Anterior cingulate cortex (tissue), 58 donors: ENCODE measurements at regions not wholly inside any gene's neighbourhood (a gene's known extent, or its start where the extent isn't known, plus 50 kb on each side); places are given as distances from the start of the nearest gene placed in this dataset.
A peak's percentile ranks its signal among the peaks of the same experiment; 100 is the strongest.
"Not testable (repeated sequence)": the region's sequence is repeated elsewhere in the genome, so short reads cannot be mapped to it uniquely, and the experiment has no call there.

Experiments used
- DNase-seq, 58 donors: peaks; one replicate each; lab custom pipeline; 2025; lab: John Stamatoyannopoulos, UW

DNA sequence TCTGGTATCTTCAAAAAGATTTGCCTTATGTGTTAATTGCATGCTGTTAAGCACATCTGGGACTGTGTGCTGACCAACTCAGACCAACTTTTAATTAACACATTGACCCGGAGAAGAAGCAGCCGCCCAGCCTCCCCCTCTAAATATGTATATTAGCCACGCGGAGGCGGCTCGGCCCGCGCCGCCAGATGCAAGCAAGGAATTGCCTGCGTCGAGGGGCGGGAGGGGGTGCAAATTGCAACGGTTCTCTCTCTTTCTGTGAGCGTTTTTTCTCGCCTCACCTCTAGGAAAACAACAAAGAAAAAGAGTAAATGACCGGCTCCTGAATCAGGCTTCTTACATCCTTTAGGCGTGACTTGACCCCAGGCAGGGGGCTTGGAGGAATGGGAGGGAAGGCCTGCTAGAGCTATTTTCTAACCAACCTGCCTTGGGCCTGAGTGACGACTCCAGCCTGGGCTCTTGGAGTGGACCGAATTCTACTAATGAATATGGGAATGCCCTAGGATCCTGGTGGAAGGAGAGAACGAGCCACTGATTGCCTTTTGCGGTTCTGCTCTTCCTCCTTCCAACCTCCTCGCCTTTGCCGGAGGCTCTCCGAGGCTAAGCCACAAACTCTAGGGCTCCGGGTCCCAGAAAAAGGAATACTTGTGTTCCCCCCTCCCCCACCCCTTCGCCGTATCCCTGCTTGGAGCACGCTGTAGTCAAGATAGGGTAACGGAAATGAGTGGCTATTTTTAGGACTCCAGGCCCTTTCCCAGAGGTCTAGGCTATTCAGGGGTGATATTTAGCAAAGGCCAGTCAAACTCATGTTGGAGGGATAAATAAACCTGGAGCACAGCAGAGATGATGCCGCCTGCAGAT, 417.0 kb upstream of the ESRRG start:
- no peak for DNase-seq

DNA sequence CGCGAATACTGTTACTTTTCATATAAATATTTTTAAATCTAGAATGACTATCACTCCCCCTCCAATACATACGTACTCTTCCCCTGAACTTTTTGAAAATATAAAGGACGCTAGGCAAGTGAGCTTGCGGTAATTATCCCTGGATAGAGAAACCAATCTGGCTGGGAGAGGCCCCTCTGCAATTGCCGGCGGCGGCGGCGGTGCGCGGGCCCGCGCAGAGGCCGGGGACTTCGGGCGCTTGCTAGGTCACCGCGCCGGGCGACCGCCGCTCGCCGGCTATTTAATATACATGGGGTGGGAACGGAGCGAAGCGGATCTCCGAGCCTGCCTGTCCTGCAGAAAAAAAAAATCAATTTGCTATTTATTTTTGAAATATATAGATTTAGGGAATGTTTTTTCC, 416.3 kb upstream of the ESRRG start:
- peak in 1 of 58 donors; percentile 3 for DNase-seq

DNA sequence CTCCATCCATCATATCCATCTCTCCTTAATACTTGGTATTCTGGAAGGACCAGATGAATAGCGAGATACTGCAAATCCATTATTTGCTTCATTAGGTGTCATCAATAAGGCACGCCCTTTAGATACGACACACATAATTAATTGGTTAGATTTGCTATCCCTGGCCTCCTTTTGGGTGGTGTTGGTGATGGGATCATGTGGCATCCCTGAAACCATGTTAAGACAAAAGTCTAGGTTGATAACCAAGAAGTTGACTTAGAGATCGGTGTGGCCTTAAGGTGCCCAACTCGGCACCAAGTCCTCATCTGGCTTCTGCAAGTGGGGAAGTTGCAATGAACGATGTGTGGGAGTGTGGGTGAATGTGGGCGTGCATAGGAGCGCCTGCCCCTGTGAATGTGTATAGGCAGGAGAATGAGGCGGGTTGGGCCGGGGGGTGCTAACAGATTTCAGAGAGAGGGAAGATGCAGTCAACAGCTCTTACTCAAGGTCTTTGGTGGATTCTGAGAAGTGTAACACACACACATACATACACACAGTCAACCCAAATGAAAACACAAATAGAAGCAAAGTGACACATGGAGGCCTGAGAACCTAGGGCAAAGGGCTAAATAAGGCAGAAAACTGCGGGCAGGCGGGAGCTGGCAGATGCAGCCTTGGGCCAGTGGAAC, 415.7 kb upstream of the ESRRG start:
- no peak for DNase-seq

DNA sequence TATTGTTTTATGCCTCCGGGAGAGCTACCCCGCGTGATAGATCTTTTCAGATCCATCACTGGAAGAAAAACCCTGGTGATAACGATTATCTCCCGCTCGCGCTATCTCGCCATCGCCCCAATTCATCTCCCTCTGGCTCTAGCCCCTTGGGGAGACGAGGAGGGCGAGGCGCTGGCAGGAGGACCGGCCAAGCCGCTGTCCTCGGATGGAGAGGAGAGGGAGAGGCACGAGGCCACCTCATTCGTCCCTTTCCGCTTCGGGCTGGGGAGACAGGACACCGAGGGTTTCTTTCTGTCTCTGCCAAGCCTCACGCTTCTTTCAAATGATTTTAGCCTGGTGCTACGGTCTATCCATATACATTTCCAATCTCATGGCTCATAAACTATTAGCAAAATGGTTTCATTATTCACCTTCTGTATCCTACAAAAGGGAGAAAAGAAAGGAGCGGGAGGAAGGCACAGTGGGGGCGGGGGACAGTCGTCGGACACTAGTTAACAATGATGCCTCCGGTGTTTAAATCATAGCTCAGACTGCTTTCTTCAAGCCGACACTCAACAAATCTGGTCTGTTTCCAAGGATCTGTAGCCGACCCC, 415.0 kb upstream of the ESRRG start:
- no peak for DNase-seq

DNA sequence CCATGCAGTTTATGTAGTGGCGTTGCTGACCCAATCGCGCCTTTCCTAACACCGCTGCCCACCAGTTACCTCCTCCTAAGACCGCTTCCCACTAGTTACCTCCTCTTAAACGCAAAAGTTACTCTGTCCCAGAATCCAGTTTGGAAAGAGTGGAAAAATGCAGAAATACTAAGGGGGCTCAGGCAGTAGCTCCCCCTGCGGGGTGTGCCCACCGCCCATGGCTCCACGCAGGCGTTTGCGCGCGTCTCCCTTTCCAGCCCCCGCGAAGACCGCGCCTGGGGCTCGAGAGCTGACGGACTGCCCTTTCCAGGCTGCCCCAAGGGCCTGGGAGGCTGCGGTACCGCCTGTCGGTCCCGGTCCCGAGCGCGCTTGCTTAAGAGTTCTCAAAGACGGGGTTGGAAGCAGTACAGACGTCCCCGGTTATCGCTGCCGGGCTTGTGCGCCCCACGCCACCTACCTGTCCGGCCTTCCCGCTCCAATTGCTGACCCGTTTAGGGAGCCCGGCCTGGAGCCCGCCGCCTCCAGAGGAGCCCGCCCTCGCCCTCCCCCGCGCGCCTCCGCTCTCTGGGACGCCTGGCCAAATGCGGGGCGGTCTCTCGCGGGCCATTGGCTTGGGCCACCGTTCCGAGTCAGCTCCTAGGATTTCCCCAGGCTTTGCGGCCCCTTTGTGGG, 414.1 kb upstream of the ESRRG start:
- no peak for DNase-seq

DNA sequence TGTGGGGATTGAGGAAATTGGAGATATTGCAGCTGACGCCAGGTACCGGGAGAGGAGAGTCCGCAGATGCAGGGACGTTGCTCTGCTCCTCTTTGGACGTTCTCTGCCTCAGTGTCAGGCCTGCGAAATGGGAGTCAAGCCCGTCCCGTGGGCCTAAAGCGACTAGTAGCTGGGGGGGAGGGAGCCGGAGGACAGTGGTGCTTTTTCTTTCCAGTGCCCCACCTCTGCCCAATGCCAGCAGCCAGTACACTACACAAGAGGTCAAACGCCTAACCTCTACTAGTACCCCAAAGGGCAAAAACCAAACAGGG, 413.6 kb upstream of the ESRRG start:
- DNase-seq, result no peak

DNA sequence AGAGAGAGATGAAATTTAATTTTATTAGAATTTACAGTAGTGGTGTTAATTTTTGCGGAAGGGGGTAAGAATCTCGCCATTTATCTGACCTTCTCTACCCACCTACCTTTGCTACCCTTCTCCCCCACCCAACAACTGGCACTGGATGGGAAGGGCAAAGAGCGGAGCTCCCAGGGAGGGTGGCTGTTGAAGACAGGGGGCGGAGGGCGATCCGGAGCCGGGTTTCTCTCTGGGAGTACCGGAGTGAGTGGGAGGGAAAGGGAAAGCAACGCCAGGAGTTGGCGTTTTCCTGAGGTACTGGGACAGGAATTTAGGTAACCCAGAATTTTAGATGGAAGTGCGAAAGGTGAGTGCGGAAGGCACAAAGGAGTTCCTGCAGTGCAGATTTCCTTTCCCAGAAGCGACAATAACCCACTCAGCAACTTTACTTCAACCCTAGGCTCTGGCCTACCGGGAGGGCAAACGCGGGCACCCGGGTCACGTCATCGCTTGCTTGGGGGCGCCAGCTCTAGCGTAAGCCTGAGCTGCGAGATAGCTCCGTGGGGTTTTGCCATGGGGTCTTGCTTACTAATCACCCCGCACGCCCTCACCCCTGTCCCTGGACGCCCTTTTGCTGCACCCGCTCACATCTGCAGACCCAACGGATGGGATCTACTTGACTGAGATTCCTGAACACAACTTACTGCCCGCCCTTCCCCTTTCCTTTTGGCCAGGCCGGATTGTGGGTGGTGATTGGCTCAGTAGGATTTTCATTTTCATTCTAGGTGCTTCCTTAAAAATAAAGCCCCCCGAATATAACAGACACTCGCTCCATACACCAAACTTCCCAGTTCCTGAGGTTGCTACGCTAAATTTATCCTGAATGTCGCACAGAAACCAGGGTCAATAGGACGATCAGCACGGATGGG, 413.0 kb upstream of the ESRRG start:
- no peak for DNase-seq

DNA sequence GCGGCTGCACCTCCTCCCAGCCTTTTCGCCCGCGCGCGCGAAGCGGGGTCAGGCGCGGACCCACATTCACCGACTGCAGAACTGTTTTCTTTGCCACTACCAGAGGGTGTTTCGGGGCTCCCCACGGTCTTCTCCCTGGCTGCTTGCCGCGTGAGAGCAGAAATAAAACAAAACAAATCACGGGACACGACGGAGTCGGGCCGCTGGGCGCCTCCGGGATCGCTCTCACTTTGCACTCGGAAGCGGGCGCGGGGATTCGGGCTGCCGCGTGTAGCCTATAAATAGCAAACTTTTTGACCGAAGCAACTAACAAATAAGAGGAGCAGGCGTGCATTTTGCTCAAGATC, 412.3 kb upstream of the ESRRG start:
- DNase-seq, result peak in 1 of 58 donors; percentile 13

DNA sequence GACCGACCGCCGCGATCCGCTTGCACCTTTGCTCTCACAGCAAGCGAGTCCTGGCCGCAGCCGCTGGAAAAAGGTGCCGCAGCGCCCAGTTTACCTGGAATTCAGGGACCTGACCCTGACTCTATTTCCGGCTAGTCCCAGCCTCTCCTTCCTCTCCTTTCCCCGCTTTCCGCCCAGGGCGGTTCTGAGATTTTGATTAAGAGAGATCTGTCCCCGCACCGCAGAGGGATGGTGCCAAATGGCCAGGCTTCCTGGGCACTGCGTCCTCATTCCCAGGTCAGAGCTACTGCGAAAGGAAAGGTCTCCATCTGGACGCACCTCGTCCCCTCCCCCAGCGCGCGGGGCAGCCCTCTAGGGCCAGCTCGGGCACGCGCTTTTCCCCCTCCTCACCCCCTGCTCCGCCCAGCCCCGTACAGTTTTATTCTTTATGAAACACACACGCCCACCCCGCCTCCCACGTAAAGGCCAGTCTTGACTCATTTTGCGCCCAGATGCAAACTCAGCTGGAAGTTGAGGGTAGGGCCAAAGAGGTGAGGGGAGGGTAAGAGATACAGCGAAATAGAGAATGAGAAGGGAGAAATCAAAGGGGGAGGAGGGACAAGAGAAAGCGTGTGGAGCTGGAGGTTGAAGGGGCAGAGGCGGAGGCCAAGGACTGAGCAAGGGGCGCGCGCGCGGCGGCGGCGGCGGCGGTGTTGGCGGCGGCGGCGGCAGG, 411.8 kb upstream of the ESRRG start:
- no peak for DNase-seq

DNA sequence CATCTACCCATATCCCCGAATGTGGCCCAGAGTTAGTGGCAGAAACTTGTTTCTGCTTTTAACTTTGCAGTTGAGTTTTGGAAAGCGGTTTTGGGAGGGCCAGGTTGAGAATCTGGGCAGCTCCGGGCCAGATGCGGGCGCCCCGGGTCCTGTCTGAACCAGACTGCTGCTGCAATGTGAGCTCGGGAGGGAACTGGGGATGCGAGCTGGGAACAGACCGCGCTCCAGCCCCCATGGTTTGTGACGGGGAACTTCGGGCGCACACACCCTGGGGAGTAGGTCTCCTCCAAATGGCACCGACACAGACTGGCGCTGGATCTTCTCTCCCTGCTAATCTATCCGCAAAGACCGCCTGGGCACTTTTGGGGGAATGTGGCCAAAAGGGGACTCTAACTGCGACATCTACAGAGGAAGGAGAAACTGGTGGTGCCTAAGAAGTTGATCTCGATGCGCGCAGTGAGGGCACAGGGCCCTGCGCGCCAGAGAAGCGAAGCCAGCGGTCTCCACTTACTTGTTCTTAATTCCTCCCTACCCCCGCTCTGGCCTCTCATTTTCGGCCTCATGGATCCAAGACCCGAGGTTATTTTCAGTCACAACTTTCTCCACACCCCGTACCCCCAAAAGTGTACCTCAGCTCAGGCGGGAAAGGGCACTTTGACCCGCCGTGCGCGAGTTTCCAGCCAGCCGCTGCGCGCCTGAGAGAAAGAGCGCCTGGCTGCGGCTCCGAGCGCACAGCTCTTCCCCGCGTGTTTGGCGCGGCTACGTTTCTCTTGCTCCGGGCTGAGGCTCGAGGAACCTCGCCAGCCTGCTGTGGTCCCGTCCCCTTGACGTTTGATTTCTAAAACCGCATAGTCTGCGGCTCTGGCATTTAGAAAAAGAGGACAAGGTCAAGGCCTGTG, 411.0 kb upstream of the ESRRG start:
- DNase-seq, result peak in 3 of 58 donors; percentile 4 to 38 (median 13)

DNA sequence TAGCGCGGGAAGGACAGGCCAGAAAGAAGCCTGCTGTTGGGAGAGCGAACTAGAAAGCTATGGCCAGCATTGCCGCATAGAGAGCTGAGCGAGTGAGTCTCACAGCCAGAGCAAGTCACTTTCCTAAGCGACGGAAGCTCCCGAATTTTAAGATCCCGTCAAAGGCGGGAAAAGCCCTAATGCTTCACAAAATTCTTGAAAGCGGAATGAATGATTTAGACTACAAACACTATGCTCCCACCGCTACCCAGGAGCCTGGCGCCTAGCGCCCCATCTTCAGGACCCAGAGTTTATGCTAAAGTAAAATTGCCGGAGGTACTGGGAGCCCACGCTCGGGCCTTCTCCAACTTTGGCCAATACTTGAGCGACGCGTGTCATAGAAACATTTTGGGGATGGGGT, 409.9 kb upstream of the ESRRG start:
- no peak for DNase-seq

DNA sequence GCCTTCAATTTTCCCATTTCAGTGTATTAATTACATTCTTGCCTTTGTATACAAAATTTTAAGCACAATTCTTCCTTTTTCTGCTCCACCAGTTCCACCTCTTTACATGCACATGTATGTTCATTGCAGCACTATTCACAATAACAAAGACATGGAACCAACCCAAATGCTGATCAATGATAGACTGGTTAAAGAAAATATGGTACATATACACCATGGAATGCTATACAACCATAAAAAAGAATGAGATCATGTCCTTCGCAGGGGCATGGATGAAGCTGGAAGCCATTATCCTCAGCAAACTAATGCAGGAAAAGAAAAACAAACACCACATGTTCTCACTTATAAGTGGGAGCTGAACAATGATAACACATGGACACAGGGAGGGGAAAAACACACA, 400.1 kb upstream of the ESRRG start:
- not testable (repeated sequence) for DNase-seq

DNA sequence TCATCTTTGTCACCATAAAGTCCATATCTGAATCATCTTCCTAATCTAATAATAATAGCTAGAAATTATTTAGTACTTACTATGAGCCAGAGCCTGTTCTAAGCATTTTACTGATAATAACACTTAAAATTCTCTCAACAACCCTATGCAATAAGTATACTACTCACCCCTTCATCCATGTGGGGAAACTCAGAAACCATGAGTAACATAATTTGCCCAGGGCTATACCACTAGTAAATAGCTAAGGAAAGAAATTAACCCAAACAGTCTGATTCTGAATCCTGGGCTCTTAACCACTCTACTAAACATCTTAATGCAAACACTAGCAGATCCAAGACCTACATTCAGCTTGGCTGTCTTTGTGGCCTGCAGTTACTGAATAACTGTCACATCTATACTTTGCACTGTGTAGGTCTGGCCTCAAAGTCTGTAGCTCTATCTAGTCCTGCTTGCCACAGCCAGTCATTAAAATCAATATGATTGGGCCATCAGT, 394.8 kb upstream of the ESRRG start:
- DNase-seq, result no peak

DNA sequence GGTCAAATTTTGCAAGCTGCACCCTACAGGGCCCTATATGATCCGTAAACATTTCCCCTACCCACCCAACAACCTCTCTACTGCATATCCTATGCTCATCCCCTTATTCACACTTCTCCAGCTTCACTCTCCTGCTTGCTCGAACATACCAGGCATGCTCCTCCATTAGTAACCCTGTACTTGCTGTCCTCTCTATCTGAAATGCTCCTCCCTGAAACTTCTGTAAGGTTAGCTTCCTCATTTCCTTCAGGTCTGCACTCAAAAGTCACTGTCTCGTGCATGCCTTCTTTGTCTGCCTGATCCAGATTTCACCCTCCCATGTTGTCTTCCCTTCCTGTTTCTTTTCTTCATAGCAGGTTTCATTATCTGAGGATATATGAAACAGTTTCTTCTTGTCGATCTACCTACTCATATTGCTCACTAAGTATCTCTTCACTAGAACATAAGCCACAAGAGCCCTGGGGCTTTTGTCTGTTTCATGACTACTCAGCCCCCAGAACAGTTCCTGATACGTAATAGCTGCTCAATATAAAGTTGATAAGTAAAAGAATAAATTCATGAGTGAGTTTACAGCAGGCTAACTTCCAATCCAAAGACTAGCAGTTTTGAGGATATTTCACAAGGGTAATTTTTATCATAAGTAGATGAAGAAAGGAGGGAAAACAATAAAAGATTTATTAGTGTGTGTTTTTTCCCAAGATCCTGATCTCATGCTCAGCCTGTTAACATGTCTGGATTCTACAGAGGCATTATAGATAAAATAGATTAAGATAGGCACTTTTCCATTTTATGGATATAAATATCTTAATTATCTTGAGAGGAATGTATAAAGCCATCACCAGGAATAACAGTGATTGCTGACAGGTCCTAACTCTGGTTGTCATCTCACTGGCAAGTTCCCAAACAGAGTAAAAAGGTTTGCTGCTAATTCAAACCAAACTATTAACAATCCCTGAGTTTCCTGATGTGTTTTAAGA, 392.5 kb upstream of the ESRRG start:
- DNase-seq, result no peak

DNA sequence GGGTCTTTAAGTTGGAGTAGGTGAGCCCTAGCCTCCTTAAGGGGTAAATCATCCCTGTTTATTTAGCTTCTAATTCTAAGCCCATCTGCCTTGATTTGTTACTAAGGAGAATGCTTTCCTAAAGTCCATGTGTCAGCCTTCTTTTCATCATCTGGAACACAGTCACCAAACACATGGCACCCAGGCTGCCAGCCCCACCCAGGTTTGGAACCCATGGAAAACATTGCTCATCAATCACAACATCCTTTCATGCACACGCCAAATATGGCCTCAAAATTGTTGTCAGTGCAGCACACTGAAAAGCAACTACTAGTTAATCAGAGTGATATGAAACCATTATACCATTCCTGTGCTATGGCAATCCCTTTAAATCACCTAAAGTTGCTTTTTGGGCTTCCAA, 386.7 kb upstream of the ESRRG start:
- DNase-seq, result no peak

DNA sequence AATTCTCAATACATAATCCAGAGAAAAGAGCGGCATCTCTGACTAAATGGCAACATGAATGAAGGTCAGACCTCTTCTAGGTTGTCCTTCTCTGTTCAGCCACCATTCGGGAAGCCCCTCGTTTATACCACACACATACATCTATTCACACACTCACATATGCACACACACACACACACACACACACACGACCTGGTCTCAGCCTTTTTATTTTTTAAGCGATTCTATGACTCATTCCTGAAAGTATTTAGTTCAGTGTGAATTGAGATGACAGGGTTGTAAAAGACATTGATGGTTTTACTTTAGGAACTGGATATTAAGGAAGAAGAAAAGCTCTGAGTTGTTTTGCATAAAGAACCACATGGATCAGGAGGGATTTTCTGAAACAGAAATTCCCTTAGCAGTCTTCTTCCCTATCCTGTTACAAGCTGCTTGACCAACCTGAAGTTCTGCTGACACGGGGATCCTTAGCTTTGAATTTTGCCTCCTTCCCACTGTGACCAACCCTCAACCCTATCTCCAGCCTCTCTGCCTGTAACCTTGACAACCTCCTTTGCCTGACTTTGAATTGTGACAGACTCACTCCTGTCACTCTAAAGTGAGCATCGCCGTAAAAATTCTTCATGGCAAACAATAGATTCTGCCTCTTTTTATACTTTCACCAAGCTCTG, 383.1 kb upstream of the ESRRG start:
- DNase-seq, result no peak

DNA sequence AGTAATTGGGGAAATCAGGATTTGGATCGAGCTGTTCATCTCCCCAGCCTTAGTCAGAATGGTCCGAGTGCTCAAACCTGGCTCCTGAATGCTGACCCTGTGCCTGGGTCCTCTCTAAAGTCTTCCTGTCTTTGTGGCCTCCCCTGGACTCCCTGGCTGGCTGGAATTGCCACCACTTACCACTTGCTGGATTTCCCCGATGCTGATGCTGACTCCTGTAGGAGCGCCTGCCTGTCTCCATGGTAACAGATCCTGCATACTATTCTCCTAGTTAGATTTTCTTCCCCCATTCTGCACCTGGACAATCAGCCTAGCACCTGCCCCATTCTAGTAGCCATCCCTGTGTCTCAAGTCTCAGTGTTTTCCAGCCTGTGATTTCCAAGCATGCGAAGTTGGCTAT, 382.2 kb upstream of the ESRRG start:
- peak in 5 of 58 donors; percentile 3 to 9 (median 6) for DNase-seq
